ENCODE measurements at regions not wholly inside any gene's neighbourhood (a gene's known extent, or its start where the extent isn't known, plus 50 kb on each side); places are given as distances from the start of the nearest gene placed in this dataset.

DNA sequence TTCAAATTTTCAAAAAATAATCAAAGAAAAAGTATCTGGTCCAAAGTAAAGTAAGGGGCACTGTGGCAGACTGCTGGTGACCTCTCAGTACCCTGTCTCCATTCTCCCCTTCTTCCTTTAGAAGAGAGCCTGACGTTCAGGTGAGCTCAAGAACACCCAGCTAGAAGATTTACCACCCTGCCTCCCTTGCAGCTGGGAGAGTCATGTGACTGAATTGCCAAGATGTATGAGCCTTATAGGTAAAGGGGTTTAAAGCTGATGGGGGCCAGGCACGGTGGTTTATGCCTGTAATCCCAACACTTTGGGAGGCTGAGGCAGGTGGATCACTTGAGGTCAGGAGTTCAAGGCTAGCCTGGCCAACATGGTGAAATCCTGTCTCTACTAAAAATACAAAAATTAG, 86.3 kb upstream of the NANOS1 start:
- H3K36me3 Mint-ChIP-seq (ENCODE audit: unreplicated experiment): peaks cover 10% of the 10 kb centered on the region
- TF ChIP-seq, protein P1, sequence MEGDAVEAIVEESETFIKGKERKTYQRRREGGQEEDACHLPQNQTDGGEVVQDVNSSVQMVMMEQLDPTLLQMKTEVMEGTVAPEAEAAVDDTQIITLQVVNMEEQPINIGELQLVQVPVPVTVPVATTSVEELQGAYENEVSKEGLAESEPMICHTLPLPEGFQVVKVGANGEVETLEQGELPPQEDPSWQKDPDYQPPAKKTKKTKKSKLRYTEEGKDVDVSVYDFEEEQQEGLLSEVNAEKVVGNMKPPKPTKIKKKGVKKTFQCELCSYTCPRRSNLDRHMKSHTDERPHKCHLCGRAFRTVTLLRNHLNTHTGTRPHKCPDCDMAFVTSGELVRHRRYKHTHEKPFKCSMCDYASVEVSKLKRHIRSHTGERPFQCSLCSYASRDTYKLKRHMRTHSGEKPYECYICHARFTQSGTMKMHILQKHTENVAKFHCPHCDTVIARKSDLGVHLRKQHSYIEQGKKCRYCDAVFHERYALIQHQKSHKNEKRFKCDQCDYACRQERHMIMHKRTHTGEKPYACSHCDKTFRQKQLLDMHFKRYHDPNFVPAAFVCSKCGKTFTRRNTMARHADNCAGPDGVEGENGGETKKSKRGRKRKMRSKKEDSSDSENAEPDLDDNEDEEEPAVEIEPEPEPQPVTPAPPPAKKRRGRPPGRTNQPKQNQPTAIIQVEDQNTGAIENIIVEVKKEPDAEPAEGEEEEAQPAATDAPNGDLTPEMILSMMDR (IDR thresholded peaks at IDR 0.05; ENCODE audit: partially characterized antibody, unreplicated experiment): no peak
- no peaks in the 10 kb centered on the region for H3K27me3 Mint-ChIP-seq (ENCODE audit: unreplicated experiment)
- peaks cover 2% of the 10 kb centered on the region for H3K9me3 Mint-ChIP-seq (ENCODE audit: unreplicated experiment)
- DNase-seq: no peak
- no peak overlapping the region for H3K4me3 Mint-ChIP-seq (ENCODE audit: unreplicated experiment)
- H3K27ac Mint-ChIP-seq (ENCODE audit: unreplicated experiment): no peak overlapping the region
- peaks cover 2% of the 10 kb centered on the region for H3K4me1 Mint-ChIP-seq (ENCODE audit: low read depth, unreplicated experiment)

DNA sequence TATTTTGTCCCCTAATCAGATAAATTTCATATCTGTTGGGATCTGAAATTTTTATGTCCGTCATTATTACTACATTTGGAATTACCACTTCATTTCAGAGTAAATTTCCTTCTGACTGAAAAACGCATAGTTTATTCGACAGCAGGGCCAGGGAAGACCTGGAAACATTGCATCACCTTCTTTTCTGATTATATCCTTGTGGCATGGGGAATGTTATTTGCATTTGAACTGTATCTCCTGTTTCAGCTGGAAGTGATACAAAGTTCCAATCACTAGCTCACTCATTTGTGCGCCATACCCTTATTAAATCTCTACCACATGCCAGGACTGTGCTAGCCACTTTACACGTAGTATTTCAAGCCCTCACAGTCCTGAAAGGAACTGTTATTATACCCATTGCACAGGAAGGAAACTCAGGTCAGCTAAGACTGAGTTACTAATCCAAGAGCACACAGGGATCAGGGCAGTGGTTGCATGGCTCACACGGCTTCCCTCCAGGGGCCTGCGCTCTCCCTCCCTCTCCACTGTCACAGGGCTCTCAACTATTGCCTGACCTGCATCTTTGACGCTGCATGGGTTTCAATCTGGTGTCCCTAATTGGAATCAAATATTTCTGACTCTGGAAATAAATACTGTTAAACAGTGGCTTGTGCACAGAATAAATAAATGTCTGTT, 84.4 kb upstream of the NANOS1 start:
- Mint-ChIP-seq H3K27me3 (ENCODE audit: unreplicated experiment) (peaks cover 2% of the 10 kb centered on the region), H3K9me3 (ENCODE audit: unreplicated experiment) (no peaks in the 10 kb centered on the region), H3K4me1 (ENCODE audit: low read depth, unreplicated experiment) (peaks cover 13% of the 10 kb centered on the region), H3K36me3 (ENCODE audit: unreplicated experiment) (peaks cover 6% of the 10 kb centered on the region), H3K4me3 (ENCODE audit: unreplicated experiment) (no peak overlapping the region), H3K27ac (ENCODE audit: unreplicated experiment) (no peak overlapping the region)
- TF ChIP-seq, protein P1 (IDR thresholded peaks at IDR 0.05; ENCODE audit: partially characterized antibody, unreplicated experiment): no peak
- DNase-seq: no peak

DNA sequence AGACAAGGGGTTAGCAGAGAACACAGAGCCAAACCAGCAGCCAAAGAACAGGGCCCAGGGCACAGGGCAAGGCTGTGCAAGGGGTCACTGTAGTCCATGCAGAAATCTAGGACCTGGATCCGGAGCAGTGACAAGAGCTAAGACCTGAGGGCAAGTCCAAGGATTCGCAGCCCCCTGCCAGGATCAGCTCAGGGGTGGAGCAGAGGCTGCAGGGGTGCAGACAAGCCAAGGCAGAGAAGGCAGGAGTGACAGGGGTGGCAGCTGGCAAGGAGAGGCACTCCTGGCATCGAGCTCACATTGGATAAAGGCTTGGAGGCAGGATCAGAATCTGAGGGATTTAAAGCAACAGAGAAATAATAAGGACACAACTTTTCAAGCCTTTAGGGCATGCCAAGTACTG, 80.7 kb upstream of the NANOS1 start:
- peaks cover 23% of the 10 kb centered on the region for H3K4me1 Mint-ChIP-seq (ENCODE audit: low read depth, unreplicated experiment)
- H3K4me3 Mint-ChIP-seq (ENCODE audit: unreplicated experiment): no peak overlapping the region
- H3K9me3 Mint-ChIP-seq (ENCODE audit: unreplicated experiment): no peaks in the 10 kb centered on the region
- H3K36me3 Mint-ChIP-seq (ENCODE audit: unreplicated experiment): no peaks in the 10 kb centered on the region
- peaks cover 2% of the 10 kb centered on the region for H3K27me3 Mint-ChIP-seq (ENCODE audit: unreplicated experiment)
- TF ChIP-seq, protein P1 (IDR thresholded peaks at IDR 0.05; ENCODE audit: partially characterized antibody, unreplicated experiment): no peak
- no peak for DNase-seq
- no peak overlapping the region for H3K27ac Mint-ChIP-seq (ENCODE audit: unreplicated experiment)

DNA sequence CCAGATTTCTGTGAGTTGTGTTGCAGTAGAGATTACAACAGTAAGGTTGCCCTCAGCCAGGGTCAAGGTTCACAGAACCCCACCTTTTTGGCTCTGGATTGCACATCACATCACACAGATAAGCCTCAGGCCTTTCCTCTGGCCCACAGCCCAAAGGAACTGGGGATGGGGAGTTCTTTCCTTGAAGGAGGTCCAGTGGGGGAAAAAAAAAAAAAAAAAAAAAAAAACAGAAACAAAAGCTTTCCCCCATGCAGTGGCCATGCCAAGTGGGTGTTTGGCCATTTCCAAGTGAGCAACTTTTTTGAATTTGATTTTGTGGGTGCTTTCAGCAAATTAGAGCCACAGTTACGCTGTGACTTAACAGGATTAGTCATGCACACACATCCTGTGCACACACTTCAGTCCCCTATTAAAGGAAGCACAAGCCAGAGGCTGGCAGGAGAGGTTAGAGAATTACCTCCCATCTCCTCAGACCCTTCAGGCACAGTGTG, 79.3 kb upstream of the NANOS1 start:
- TF ChIP-seq, protein P1 (IDR thresholded peaks at IDR 0.05; ENCODE audit: partially characterized antibody, unreplicated experiment): no peak
- H3K36me3 Mint-ChIP-seq (ENCODE audit: unreplicated experiment): no peaks in the 10 kb centered on the region
- no peaks in the 10 kb centered on the region for H3K9me3 Mint-ChIP-seq (ENCODE audit: unreplicated experiment)
- H3K4me3 Mint-ChIP-seq (ENCODE audit: unreplicated experiment): no peak overlapping the region
- H3K27ac Mint-ChIP-seq (ENCODE audit: unreplicated experiment): no peak overlapping the region
- H3K27me3 Mint-ChIP-seq (ENCODE audit: unreplicated experiment): peaks cover 6% of the 10 kb centered on the region
- peaks cover 23% of the 10 kb centered on the region for H3K4me1 Mint-ChIP-seq (ENCODE audit: low read depth, unreplicated experiment)
- no peak for DNase-seq

DNA sequence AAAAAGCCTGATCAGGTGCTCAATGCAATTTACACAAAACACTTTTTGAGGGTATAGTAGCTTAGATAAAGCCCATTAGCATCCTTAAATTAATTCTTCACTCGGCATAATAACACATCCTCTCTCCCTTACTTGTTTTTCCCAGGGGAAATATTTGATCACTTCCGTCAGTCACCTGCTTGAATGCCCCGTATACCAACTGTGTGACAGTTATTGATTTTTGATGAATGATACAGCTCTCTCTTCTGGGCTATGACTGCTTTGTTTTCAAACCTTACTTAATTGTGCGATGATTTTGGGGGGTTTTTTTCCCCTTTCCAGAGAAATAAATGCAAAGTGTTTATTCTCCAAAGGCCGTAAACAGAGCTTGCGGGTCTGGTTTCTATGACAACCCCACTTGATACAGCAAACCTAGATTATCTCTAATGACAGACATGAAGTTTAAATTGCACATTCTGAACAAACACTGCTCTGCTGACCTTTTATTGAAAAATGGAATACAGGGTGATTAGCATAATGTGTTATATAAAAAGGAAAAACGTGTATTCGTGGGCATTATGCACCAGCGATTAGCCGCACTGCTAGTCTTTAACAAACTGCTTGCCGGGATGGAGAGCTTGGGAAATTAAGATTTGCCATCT, 78.4 kb upstream of the NANOS1 start:
- Mint-ChIP-seq H3K4me3 (ENCODE audit: unreplicated experiment) (no peak overlapping the region), H3K36me3 (ENCODE audit: unreplicated experiment) (no peaks in the 10 kb centered on the region), H3K27me3 (ENCODE audit: unreplicated experiment) (peaks cover 6% of the 10 kb centered on the region), H3K27ac (ENCODE audit: unreplicated experiment) (no peak overlapping the region), H3K4me1 (ENCODE audit: low read depth, unreplicated experiment) (peaks cover 21% of the 10 kb centered on the region), H3K9me3 (ENCODE audit: unreplicated experiment) (no peaks in the 10 kb centered on the region)
- DNase-seq: no peak
- TF ChIP-seq, protein P1 (IDR thresholded peaks at IDR 0.05; ENCODE audit: partially characterized antibody, unreplicated experiment): no peak

All from glutamatergic neuron (in vitro differentiated cells).